ENCODE measurements at regions not wholly inside any gene's neighbourhood (a gene's known extent, or its start where the extent isn't known, plus 50 kb on each side); places are given as distances from the start of the nearest gene placed in this dataset.

DNA sequence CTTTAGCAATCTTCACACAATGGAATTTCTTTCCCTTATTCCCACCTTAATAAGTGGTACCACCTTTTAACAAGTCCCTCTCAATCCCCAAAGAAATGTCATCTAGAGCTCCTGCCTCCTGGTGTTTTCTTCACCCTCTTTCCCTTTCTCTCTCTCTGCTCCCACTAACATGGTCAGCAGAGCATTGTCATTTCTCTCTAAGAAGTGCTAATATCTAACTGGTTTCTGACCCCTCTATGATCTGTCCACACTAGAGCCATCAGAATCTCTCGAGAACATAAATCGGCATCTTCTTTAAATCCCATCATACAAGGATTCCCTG, 161.2 kb upstream of the DTNA start:
- no peaks in the 10 kb centered on the region for H3K79me1 ChIP-seq (ENCODE audit: low read depth, low read length)
- DNase-seq (ENCODE audit: low read depth in 1 of 2, low spot score in 2 of 2): no peak
- WGBS, 2 experiments (ENCODE audit: extremely low coverage in 1 of 2, insufficient coverage in 1 of 2, insufficient read length in 1 of 2, insufficient replicate concordance in 2 of 2, low coverage in 1 of 2, low lambda C conversion rate in 2 of 2, missing lambda C conversion rate in 1 of 2): 19% methylated on average over 2 of the region's 2 CpGs; no CpG with 5 or more reads in 1 of the 2 experiments
- H3K27ac ChIP-seq (ENCODE audit: low read depth, low read length): no peak overlapping the region
- H3K23ac ChIP-seq (ENCODE audit: insufficient read length): no peak overlapping the region
- H2BK12ac ChIP-seq (ENCODE audit: low read depth, low read length): no peak overlapping the region
- H2BK5ac ChIP-seq (ENCODE audit: low read depth, low read length): peak overlapping the region; percentile 38; the same call in 1 of the 2 replicates
- no peak overlapping the region for H4K5ac ChIP-seq (ENCODE audit: insufficient read length, low read depth, low read length)
- peak overlapping the region in 1 of 4 experiments; percentile 19; a peak in 2 of 8 replicates for H3K4me3 ChIP-seq (ENCODE audit: extremely low read depth in 1 of 4, insufficient read depth in 2 of 4, low read depth in 3 of 4, low read length in 4 of 4)
- no peaks in the 10 kb centered on the region; the same call in 1 of the 2 replicates for H3K23me2 ChIP-seq (ENCODE audit: low read depth, low read length)
- no peak overlapping the region for H2BK20ac ChIP-seq (ENCODE audit: low read length)
- H4K91ac ChIP-seq (replicated peaks; ENCODE audit: insufficient read length, low read length): no peak overlapping the region
- FAIRE-seq: no peak
- H3K14ac ChIP-seq (ENCODE audit: insufficient read length): no peak overlapping the region
- peak overlapping the region; percentile 31 to 56 for H3K4me2 ChIP-seq (ENCODE audit: insufficient read depth in 1 of 2, low read depth in 2 of 2, low read length in 2 of 2)
- no peak overlapping the region for H3K18ac ChIP-seq (ENCODE audit: extremely low read depth, low read length)
- H3K4ac ChIP-seq (replicated peaks; ENCODE audit: insufficient read length, low read depth, low read length): no peak overlapping the region
- no peak overlapping the region for H4K8ac ChIP-seq (ENCODE audit: extremely low read depth, insufficient read depth, low read length)
- no peak overlapping the region for H3K56ac ChIP-seq (replicated peaks; ENCODE audit: insufficient read length, low read depth, low read length)
- H3K27me3 ChIP-seq (replicated peaks in 1 of 4; ENCODE audit: control insufficient read depth in 3 of 4, extremely low read depth in 1 of 4, insufficient read depth in 3 of 4, low read length in 3 of 4): no peaks in the 10 kb centered on the region
- no peak overlapping the region for H3K9ac ChIP-seq (replicated peaks in 1 of 4; ENCODE audit: extremely low read depth in 1 of 4, low read depth in 3 of 4, low read length in 3 of 4)
- H2BK15ac ChIP-seq (ENCODE audit: low read length): no peak overlapping the region
- peaks cover 0 to 20% of the 10 kb centered on the region in 2 experiments; a peak in 2 of 4 replicates for H3K79me2 ChIP-seq (ENCODE audit: control insufficient read depth in 1 of 2, insufficient read depth in 2 of 2, low read length in 2 of 2)
- CTCF ChIA-PET (ENCODE audit: partially characterized antibody): interaction anchor here (1.2 to 1.4 kb wide), 2 partner anchors 45 to 113 kb away, joined by 4 read pairs; no protein-coding TSS in a partner anchor
- H4K20me1 ChIP-seq (replicated peaks in 1 of 2; ENCODE audit: control insufficient read depth in 1 of 2, insufficient read depth in 2 of 2, low read length in 2 of 2): no peaks in the 10 kb centered on the region
- POLR2A ChIA-PET (ENCODE audit: partially characterized antibody): no interaction called here
- H3K9me3 ChIP-seq (ENCODE audit: insufficient read depth in 2 of 2, low read depth in 1 of 2, low read length in 1 of 2): no peaks in the 10 kb centered on the region
- no peak overlapping the region for H2AK5ac ChIP-seq (ENCODE audit: low read depth, low read length)
- H2AFZ ChIP-seq (ENCODE audit: low read length): no peak overlapping the region
- H3K36me3 ChIP-seq (ENCODE audit: control insufficient read depth in 2 of 4, insufficient read depth in 4 of 4, low read length in 3 of 4): no peaks in the 10 kb centered on the region
- peaks cover 2 to 30% (median 16%) of the 10 kb centered on the region in 4 experiments; a peak in 4 of 7 replicates for H3K4me1 ChIP-seq (replicated peaks in 1 of 4; ENCODE audit: control insufficient read depth in 3 of 4, insufficient read depth in 4 of 4, low read length in 3 of 4)
- TF ChIP-seq POU5F1 (IDR thresholded peaks at IDR 0.05; ENCODE audit: low read depth, low read length): no peak
- TF ChIP-seq CREB1 (IDR thresholded peaks at IDR 0.05): no peak
- TF ChIP-seq TEAD4 (IDR thresholded peaks at IDR 0.05; ENCODE audit: low read depth, low read length): no peak
- TF ChIP-seq SAP30 (IDR thresholded peaks at IDR 0.05; ENCODE audit: insufficient read depth, insufficient replicate concordance, low read length): no peak
- H2BK120ac ChIP-seq (replicated peaks; ENCODE audit: low read depth, low read length): no peak overlapping the region
